GM12878 (cell line): ENCODE measurements at regions not wholly inside any gene's neighbourhood (a gene's known extent, or its start where the extent isn't known, plus 50 kb on each side); places are given as distances from the start of the nearest gene placed in this dataset.

ENCODE experiments used
- ATAC-seq: fragments of 200-7000 bp; cut with Tn5 transposase; 3 replicates; pipeline ENCODE4 v1.9.1; 2020; ENCODE audit warnings: mild to moderate bottlenecking, moderate library complexity
- BruUV-seq: library from RNA; stranded (reverse); fragments of 400-500 nt; replicated peaks from 2 replicates; lab custom pipeline; 2021; lab: Mats Ljungman, UMichigan
- CTCF ChIA-PET: fragments of 300-600 bp; sonication (Branson Sonifier 250); formaldehyde crosslinking; extraction: SDS; loops from one replicate; lab custom pipeline; 2021; ENCODE audit warnings: inconsistent platforms; lab: Yijun Ruan, JAX
- POLR2A ChIA-PET: fragments of 350-600 bp; formaldehyde crosslinking; extraction: SDS; loops from one replicate; lab custom pipeline; 2021; ENCODE audit warnings: inconsistent platforms; lab: Charles Lee
- RAD21 ChIA-PET: fragments of 300-600 bp; sonication (Branson Sonifier 250); formaldehyde crosslinking; loops from one replicate; lab custom pipeline; 2023; ENCODE audit warnings: antibody characterized with exemption; ENCODE audit not compliant: unreplicated experiment; lab: Charles Lee
- SMC1A ChIA-PET: fragments of 300-600 bp; sonication (Branson Sonifier 250); formaldehyde crosslinking; loops from one replicate; lab custom pipeline; 2023; ENCODE audit not compliant: unreplicated experiment, uncharacterized antibody; lab: Charles Lee
- DNase-seq: peaks from one replicate; pipeline ENCODE4 v3.0.0-alpha.2; 2011; ENCODE audit warnings: low read depth, low spot score
- FAIRE-seq: peaks from 3 replicates; lab custom pipeline; 2011; peaks lifted over from hg19 to GRCh38; lab: Jason Lieb, UNC
- H2AFZ ChIP-seq: 2 replicates; pipeline ENCODE4 v1.6.0; 2011; ENCODE audit warnings: low read depth, low read length, control low read depth; ENCODE audit not compliant: control insufficient read depth
- H3K27ac ChIP-seq: 2 replicates; pipeline ENCODE4 v1.5.1; 2011; ENCODE audit warnings: control low read depth; ENCODE audit not compliant: control insufficient read depth, insufficient read depth
- H3K27me3 ChIP-seq, 2 experiments: replicated peaks in 1 of 2; 2 replicates each; pipeline versions ENCODE4 v1.6.0 to v1.6.1; 2011; ENCODE audit warnings: low read length in 1 of 2; ENCODE audit not compliant: control insufficient read depth in 2 of 2, insufficient read depth in 2 of 2
- H3K36me3 ChIP-seq, 2 experiments: 2 replicates each; pipeline ENCODE4 v1.5.1; 2011; ENCODE audit warnings: low read length in 1 of 2; ENCODE audit not compliant: control insufficient read depth in 2 of 2, insufficient read depth in 2 of 2
- H3K4me1 ChIP-seq: 2 replicates; pipeline ENCODE4 v1.6.1; 2011; ENCODE audit warnings: mild to moderate bottlenecking, low read length, moderate library complexity, mixed read lengths; ENCODE audit not compliant: control insufficient read depth, insufficient read depth
- H3K4me2 ChIP-seq: 2 replicates; pipeline ENCODE4 v1.6.0; 2011; ENCODE audit warnings: control low read depth; ENCODE audit not compliant: control insufficient read depth, insufficient read depth
- H3K4me3 ChIP-seq: fragments of 200-600 bp; sonication (generic); 2 replicates; pipeline ENCODE4 v1.5.1; 2016
- H3K79me2 ChIP-seq: 2 replicates; pipeline ENCODE4 v1.6.0; 2011; ENCODE audit warnings: low read length; ENCODE audit not compliant: control insufficient read depth, insufficient read depth
- H3K9ac ChIP-seq: 2 replicates; pipeline ENCODE4 v1.8.0; 2011; ENCODE audit warnings: low read length, control low read depth, mixed read lengths; ENCODE audit not compliant: control insufficient read depth, insufficient read depth
- H3K9me3 ChIP-seq: replicated peaks from 3 replicates; pipeline ENCODE4 v1.5.1; 2011; ENCODE audit warnings: mild to moderate bottlenecking, low read length; ENCODE audit not compliant: control insufficient read depth, insufficient read depth
- H4K20me1 ChIP-seq: 2 replicates; pipeline ENCODE4 v1.6.0; 2011; ENCODE audit not compliant: control insufficient read depth, insufficient read depth
- ATF3 ChIP-seq: IDR thresholded peaks from 2 replicates; pipeline ENCODE4 v1.6.1; 2011; ENCODE audit warnings: low read depth, mild to moderate bottlenecking, low read length, moderate library complexity, borderline replicate concordance; ENCODE audit errors: extremely low read depth
- FOXM1 ChIP-seq: IDR thresholded peaks from 2 replicates; pipeline ENCODE4 v1.6.1; 2012; ENCODE audit warnings: low read depth, mild to moderate bottlenecking, inconsistent platforms, low read length, moderate library complexity
- HCFC1 ChIP-seq: fragments of 150-350 bp; IDR thresholded peaks from 2 replicates; pipeline ENCODE4 v1.6.1; 2014; ENCODE audit warnings: low read length
- MAX ChIP-seq: IDR thresholded peaks from 2 replicates; pipeline ENCODE4 v1.6.1; 2012; ENCODE audit warnings: low read depth, low read length, improper control_type of control experiment
- POLR2AphosphoS2 ChIP-seq: IDR thresholded peaks from 2 replicates; pipeline ENCODE4 v1.6.1; 2011; ENCODE audit warnings: low read depth, mild to moderate bottlenecking, low read length, improper control_type of control experiment, moderate library complexity
- RB1 ChIP-seq: fragments of 450-650 bp; formaldehyde crosslinking; IDR thresholded peaks from 2 replicates; pipeline ENCODE4 v1.6.1; 2017; ENCODE audit warnings: mild to moderate bottlenecking, borderline replicate concordance
- RELA ChIP-seq: fragments of 450-650 bp; IDR thresholded peaks from 2 replicates; pipeline ENCODE4 v1.8.0; 2014; ENCODE audit warnings: borderline replicate concordance; ENCODE audit not compliant: partially characterized antibody
- SUZ12 ChIP-seq: fragments of 200-600 bp; sonication (generic); IDR thresholded peaks from one replicate; pipeline ENCODE4 v1.6.1; 2018; ENCODE audit warnings: antibody characterized with exemption, mild to moderate bottlenecking; ENCODE audit not compliant: unreplicated experiment
- WGBS: methylation state at CpG from one replicate; pipeline ENCODE4 v1.1.6; 2016; ENCODE audit warnings: low lambda C conversion rate; ENCODE audit not compliant: insufficient replicate concordance, insufficient coverage; ENCODE audit errors: missing lambda C conversion rate; 5-methylcytosine and 5-hydroxymethylcytosine counted together
- in situ Hi-C: fragments of 300-500 bp; cut with MboI; formaldehyde crosslinking; loops from 9 replicates; pipeline ENCODE4 v1.14.3; 2018; ENCODE audit warnings: mixed read lengths
- intact Hi-C: fragments of 100-400 bp; cut with micrococcal nuclease; formaldehyde crosslinking; loops from one replicate; pipeline ENCODE4 v1.14.2; 2022; ENCODE audit not compliant: unreplicated experiment

GRCh38 chr11:33638608-33639007 lies 62.0 kb downstream of the C11orf91 start (continued):
- TF ChIP-seq SUZ12 (no peak), RELA (no peak), POLR2AphosphoS2 (no peak)

GRCh38 chr11:33636104-33636503 lies 64.5 kb downstream of the C11orf91 start:
- WGBS = 81% methylated on average over 5 of the region's 6 CpGs
- Histone ChIP-seq H3K27ac (no peak overlapping the region), H3K79me2 (no peaks in the 10 kb centered on the region), H3K9me3 (no peaks in the 10 kb centered on the region; the same call in 2 of the 3 replicates), H4K20me1 (no peaks in the 10 kb centered on the region), H3K36me3 (no peaks in the 10 kb centered on the region), H3K4me2 (no peak overlapping the region), H3K4me1 (peaks cover 4% of the 10 kb centered on the region; the same call in 1 of the 2 replicates), H2AFZ (no peak overlapping the region), H3K9ac (no peak overlapping the region), H3K27me3 (no peaks in the 10 kb centered on the region), H3K4me3 (no peak overlapping the region)
- in situ Hi-C loops (no loop called here), intact Hi-C loops (no loop called here)
- TF ChIP-seq RB1 (no peak), MAX (no peak), FOXM1 (no peak), HCFC1 (no peak), ATF3 (no peak)
- FAIRE-seq (no peak), DNase-seq (no peak), ATAC-seq (no peak)
- SMC1A ChIA-PET = interaction anchor here (0.6 kb wide), 1 partner anchor 37 kb away, joined by 3 read pairs; no protein-coding TSS in a partner anchor
- RAD21 ChIA-PET = no interaction called here
- CTCF ChIA-PET = no interaction called here
- POLR2A ChIA-PET = interaction anchor here (0.6 kb wide), 2 partner anchors 173 to 326 kb away, joined by 4 to 5 read pairs; no protein-coding TSS in a partner anchor
- BruUV-seq = no TSS peak
